Keratinocyte (primary cell): ENCODE measurements at regions not wholly inside any gene's neighbourhood (a gene's known extent, or its start where the extent isn't known, plus 50 kb on each side); places are given as distances from the start of the nearest gene placed in this dataset.

Experiments used
- DNase-seq: peaks from one replicate; pipeline ENCODE4 v3.0.0-alpha.2; 2011; ENCODE audit warnings: low read depth, missing footprints, low spot score
- FAIRE-seq: peaks from 2 replicates; lab custom pipeline; 2011; peaks lifted over from hg19 to GRCh38; lab: Jason Lieb, UNC
- H2AFZ ChIP-seq: 2 replicates; pipeline ENCODE4 v1.6.0; 2012; ENCODE audit warnings: low read length, control low read depth, inconsistent platforms; ENCODE audit not compliant: control insufficient read depth
- H3K27ac ChIP-seq: 2 replicates; pipeline ENCODE4 v1.5.1; 2011; ENCODE audit warnings: low read length; ENCODE audit not compliant: control insufficient read depth, insufficient read depth
- H3K27me3 ChIP-seq: 3 replicates; pipeline ENCODE4 v1.6.0; 2011; ENCODE audit warnings: low read length; ENCODE audit not compliant: control insufficient read depth, insufficient read depth; ENCODE audit errors: extremely low read depth
- H3K36me3 ChIP-seq, 2 experiments: 2 replicates in 1 of 2; 3 replicates in 1 of 2; pipeline ENCODE4 v1.5.1; 2011; ENCODE audit warnings: low read length in 2 of 2, mild to moderate bottlenecking in 1 of 2; ENCODE audit not compliant: control insufficient read depth in 2 of 2, insufficient read depth in 2 of 2; ENCODE audit errors: extremely low read depth in 1 of 2
- H3K4me1 ChIP-seq: 3 replicates; pipeline ENCODE4 v1.5.1; 2011; ENCODE audit warnings: low read length; ENCODE audit not compliant: control insufficient read depth, insufficient read depth; ENCODE audit errors: extremely low read depth
- H3K4me2 ChIP-seq: 3 replicates; pipeline ENCODE4 v1.6.0; 2011; ENCODE audit warnings: low read depth, low read length; ENCODE audit not compliant: control insufficient read depth, insufficient read depth; ENCODE audit errors: extremely low read depth
- H3K4me3 ChIP-seq, 3 experiments: fragments of 200-600 bp in 1 of 3; sonication (generic) in 1 of 3; 2 replicates in 2 of 3; 3 replicates in 1 of 3; pipeline ENCODE4 v1.5.1; 2011 to 2016; ENCODE audit warnings: low read length in 3 of 3, mild to moderate bottlenecking in 3 of 3, control low read depth in 2 of 3, inconsistent platforms in 1 of 3, low read depth in 1 of 3, mixed read lengths in 1 of 3, mixed run types in 1 of 3, moderate library complexity in 1 of 3; ENCODE audit not compliant: control insufficient read depth in 2 of 3, insufficient read depth in 2 of 3; ENCODE audit errors: extremely low read depth in 1 of 3
- H3K79me2 ChIP-seq: 2 replicates; pipeline ENCODE4 v1.6.0; 2012; ENCODE audit warnings: low read length; ENCODE audit not compliant: control insufficient read depth, insufficient read depth
- H3K9ac ChIP-seq: 3 replicates; pipeline ENCODE4 v1.6.0; 2011; ENCODE audit warnings: low read length; ENCODE audit not compliant: control insufficient read depth, insufficient read depth; ENCODE audit errors: extremely low read depth
- H3K9me1 ChIP-seq: 3 replicates; pipeline ENCODE4 v1.6.0; 2011; ENCODE audit warnings: low read length; ENCODE audit not compliant: control insufficient read depth, insufficient read depth; ENCODE audit errors: extremely low read depth
- H3K9me3 ChIP-seq: 2 replicates; pipeline ENCODE4 v1.5.1; 2012; ENCODE audit warnings: low read depth, low read length; ENCODE audit not compliant: control insufficient read depth
- H4K20me1 ChIP-seq: 3 replicates; pipeline ENCODE4 v1.6.0; 2011; ENCODE audit warnings: low read length; ENCODE audit not compliant: control insufficient read depth, insufficient read depth; ENCODE audit errors: extremely low read depth
- EZH2 ChIP-seq: IDR thresholded peaks from one replicate; pipeline ENCODE4 v1.6.1; 2012; ENCODE audit warnings: inconsistent platforms, mild to moderate bottlenecking, low read length, moderate library complexity
- dilution Hi-C: fragments of 300-500 bp; cut with MboI; formaldehyde crosslinking; loops from one replicate; pipeline ENCODE4 v1.7.0; 2020; ENCODE audit warnings: low sequenced_read_pairs; ENCODE audit not compliant: extremely low pct_ligation_motif_present
- TF ChIP-seq, protein P1 (sequence below), 3 experiments: IDR thresholded peaks in 1 of 3; conservative IDR thresholded peaks in 1 of 3; optimal IDR thresholded peaks in 1 of 3; 2 replicates in 2 of 3; 3 replicates in 1 of 3; pipeline versions ENCODE3 to v1.5.1; 2011; ENCODE audit warnings: low read length in 3 of 3, mild to moderate bottlenecking in 3 of 3, moderate library complexity in 2 of 3, control low read depth in 1 of 3, inconsistent platforms in 1 of 3; ENCODE audit not compliant: insufficient read depth in 2 of 3; ENCODE audit errors: extremely low read depth in 1 of 3

GRCh38 chr9:4935001-4935672, 49.9 kb upstream of the JAK2 start:
- Histone ChIP-seq H3K27me3 (no peaks in the 10 kb centered on the region), H3K9me1 (no peaks in the 10 kb centered on the region), H3K9ac (no peak overlapping the region), H3K4me3 (no peak overlapping the region), H2AFZ (no peak overlapping the region), H3K4me1 (peaks cover 13% of the 10 kb centered on the region), H3K9me3 (no peaks in the 10 kb centered on the region), H3K27ac (no peak overlapping the region), H3K79me2 (no peaks in the 10 kb centered on the region), H4K20me1 (no peaks in the 10 kb centered on the region), H3K36me3 (no peaks in the 10 kb centered on the region), H3K4me2 (no peak overlapping the region)
- no peak for DNase-seq
- no peak for FAIRE-seq
- dilution Hi-C loops: no loop called here
- TF ChIP-seq EZH2: no peak
- TF ChIP-seq, protein P1, sequence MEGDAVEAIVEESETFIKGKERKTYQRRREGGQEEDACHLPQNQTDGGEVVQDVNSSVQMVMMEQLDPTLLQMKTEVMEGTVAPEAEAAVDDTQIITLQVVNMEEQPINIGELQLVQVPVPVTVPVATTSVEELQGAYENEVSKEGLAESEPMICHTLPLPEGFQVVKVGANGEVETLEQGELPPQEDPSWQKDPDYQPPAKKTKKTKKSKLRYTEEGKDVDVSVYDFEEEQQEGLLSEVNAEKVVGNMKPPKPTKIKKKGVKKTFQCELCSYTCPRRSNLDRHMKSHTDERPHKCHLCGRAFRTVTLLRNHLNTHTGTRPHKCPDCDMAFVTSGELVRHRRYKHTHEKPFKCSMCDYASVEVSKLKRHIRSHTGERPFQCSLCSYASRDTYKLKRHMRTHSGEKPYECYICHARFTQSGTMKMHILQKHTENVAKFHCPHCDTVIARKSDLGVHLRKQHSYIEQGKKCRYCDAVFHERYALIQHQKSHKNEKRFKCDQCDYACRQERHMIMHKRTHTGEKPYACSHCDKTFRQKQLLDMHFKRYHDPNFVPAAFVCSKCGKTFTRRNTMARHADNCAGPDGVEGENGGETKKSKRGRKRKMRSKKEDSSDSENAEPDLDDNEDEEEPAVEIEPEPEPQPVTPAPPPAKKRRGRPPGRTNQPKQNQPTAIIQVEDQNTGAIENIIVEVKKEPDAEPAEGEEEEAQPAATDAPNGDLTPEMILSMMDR (optimal IDR thresholded peaks at IDR 0.05 in 1 of 3, IDR thresholded peaks at IDR 0.05 in 1 of 3, conservative IDR thresholded peaks at IDR 0.05 in 1 of 3; ENCODE audit: extremely low read depth in 1 of 3, insufficient read depth in 2 of 3, low read length in 3 of 3): no peak
